GM12878 (cell line): ENCODE measurements at regions not wholly inside any gene's neighbourhood (a gene's known extent, or its start where the extent isn't known, plus 50 kb on each side); places are given as distances from the start of the nearest gene placed in this dataset.

Experiments used
- BMI1 ChIP-seq: fragments of 450-650 bp; IDR thresholded peaks from 2 replicates; pipeline ENCODE4 v1.6.1; 2016; ENCODE audit warnings: mild to moderate bottlenecking, moderate library complexity, borderline replicate concordance
- ETV6 ChIP-seq, 2 experiments: fragments of 450-650 bp in 1 of 2; IDR thresholded peaks in 1 of 2; conservative IDR thresholded peaks in 1 of 2; 2 replicates each; pipeline ENCODE4 v1.6.1; 2014; ENCODE audit warnings: antibody characterized with exemption in 1 of 2, borderline replicate concordance in 1 of 2, low read depth in 1 of 2, mild to moderate bottlenecking in 1 of 2, moderate library complexity in 1 of 2
- FOS ChIP-seq: IDR thresholded peaks from 3 replicates; pipeline ENCODE4 v1.6.1; 2011; ENCODE audit warnings: borderline replicate concordance; ENCODE audit not compliant: insufficient read length; ENCODE audit errors: extremely low read depth
- KDM1A ChIP-seq: fragments of 200-600 bp; sonication (generic); IDR thresholded peaks from 2 replicates; pipeline ENCODE4 v1.6.1; 2016; ENCODE audit warnings: borderline replicate concordance
- LARP7 ChIP-seq: fragments of 450-650 bp; IDR thresholded peaks from 2 replicates; pipeline ENCODE4 v1.6.1; 2017; ENCODE audit warnings: mild to moderate bottlenecking
- NFXL1 ChIP-seq: fragments of 450-650 bp; IDR thresholded peaks from 2 replicates; pipeline ENCODE4 v1.6.1; 2017; ENCODE audit warnings: antibody characterized with exemption, mild to moderate bottlenecking, borderline replicate concordance
- RAD51 ChIP-seq: fragments of 450-650 bp; IDR thresholded peaks from 2 replicates; pipeline ENCODE4 v1.6.1; 2016; ENCODE audit warnings: moderate library complexity, mild to moderate bottlenecking, inconsistent platforms
- RB1 ChIP-seq: fragments of 450-650 bp; formaldehyde crosslinking; IDR thresholded peaks from 2 replicates; pipeline ENCODE4 v1.6.1; 2017; ENCODE audit warnings: mild to moderate bottlenecking, borderline replicate concordance
- RBBP5 ChIP-seq: fragments of 200-600 bp; sonication (generic); conservative IDR thresholded peaks from 2 replicates; pipeline ENCODE4 v1.6.1; 2016
- STAT1 ChIP-seq: fragments of 450-650 bp; conservative IDR thresholded peaks from 2 replicates; pipeline ENCODE4 v1.6.1; 2014; ENCODE audit warnings: antibody characterized with exemption, mild to moderate bottlenecking
- YY1 ChIP-seq: IDR thresholded peaks from 2 replicates; pipeline ENCODE4 v1.6.1; 2011; ENCODE audit warnings: low read depth, mild to moderate bottlenecking, low read length
- ZNF207 ChIP-seq: fragments of 450-650 bp; IDR thresholded peaks from 2 replicates; pipeline ENCODE4 v1.6.1; 2014; ENCODE audit warnings: antibody characterized with exemption, mild to moderate bottlenecking, borderline replicate concordance
- TF ChIP-seq, protein P1 (sequence below): fragments of 150-350 bp; IDR thresholded peaks from 2 replicates; pipeline ENCODE4 v1.6.1; 2014; ENCODE audit warnings: mild to moderate bottlenecking, low read depth, low read length
- TF ChIP-seq, protein P2 (sequence below): fragments of 450-650 bp; IDR thresholded peaks from 2 replicates; pipeline ENCODE4 v1.6.1; 2016; ENCODE audit warnings: mild to moderate bottlenecking, moderate library complexity, borderline replicate concordance
- TF ChIP-seq, protein P3 (sequence below): IDR thresholded peaks from 2 replicates; pipeline ENCODE4 v1.6.1; 2011; ENCODE audit warnings: borderline replicate concordance, low read depth, mild to moderate bottlenecking, moderate library complexity, mixed read lengths, low read length; ENCODE audit not compliant: insufficient read depth; ENCODE audit errors: extremely low read length
- TF ChIP-seq, protein P4 (sequence below): fragments of 450-650 bp; conservative IDR thresholded peaks from 2 replicates; pipeline ENCODE4 v1.6.1; 2017; ENCODE audit warnings: mild to moderate bottlenecking, moderate library complexity
- TF ChIP-seq, protein P5 (sequence below): fragments of 150-350 bp; IDR thresholded peaks from 2 replicates; pipeline ENCODE4 v1.6.1; 2016; ENCODE audit warnings: low read depth, low read length

DNA sequence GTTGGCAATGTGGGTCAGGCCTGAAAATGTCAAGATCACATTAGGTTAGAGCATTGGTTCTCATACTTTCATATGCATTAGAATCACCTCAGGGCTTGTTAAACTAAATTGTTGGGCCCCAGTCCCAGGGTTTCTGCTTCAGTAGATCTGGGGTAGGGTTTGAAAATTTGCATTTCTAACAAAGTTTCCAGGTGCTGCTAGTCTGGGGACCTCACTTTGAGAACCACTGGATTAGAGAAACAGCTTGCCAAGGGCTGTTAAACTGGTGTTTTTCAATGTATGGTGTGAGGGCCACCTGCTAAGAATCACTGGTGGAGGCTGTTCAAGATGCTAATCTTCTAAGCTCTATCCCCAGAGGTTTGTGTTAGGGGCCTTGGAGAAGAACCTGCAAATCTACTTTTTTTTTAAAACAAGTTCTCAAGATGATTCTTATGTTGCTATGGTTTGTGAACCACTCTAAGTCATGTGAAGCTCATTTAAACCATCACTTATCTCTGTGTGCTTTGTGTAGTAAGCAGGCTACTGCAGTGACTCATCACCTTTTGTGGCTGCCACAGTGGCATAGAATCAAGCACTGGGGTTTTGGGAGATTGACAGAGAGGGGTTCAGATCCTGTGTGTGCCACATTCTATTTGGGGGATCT is 152.2 kb downstream of the S1PR1 start (continued):
- no peak for TF ChIP-seq RB1
- peak; percentile 17; the same call in 1 of the 2 replicates for TF ChIP-seq BMI1
- no peak for TF ChIP-seq ETV6 (conservative IDR thresholded peaks at IDR 0.05 in 1 of 2, IDR thresholded peaks at IDR 0.05 in 1 of 2; ENCODE audit: borderline replicate concordance in 1 of 2, low read depth in 1 of 2)
- TF ChIP-seq STAT1 = no peak
- TF ChIP-seq FOS = no peak
- peak; percentile 29; the same call in 1 of the 2 replicates for TF ChIP-seq YY1
- TF ChIP-seq NFXL1 = no peak
- TF ChIP-seq LARP7 = no peak
- TF ChIP-seq, protein P1, sequence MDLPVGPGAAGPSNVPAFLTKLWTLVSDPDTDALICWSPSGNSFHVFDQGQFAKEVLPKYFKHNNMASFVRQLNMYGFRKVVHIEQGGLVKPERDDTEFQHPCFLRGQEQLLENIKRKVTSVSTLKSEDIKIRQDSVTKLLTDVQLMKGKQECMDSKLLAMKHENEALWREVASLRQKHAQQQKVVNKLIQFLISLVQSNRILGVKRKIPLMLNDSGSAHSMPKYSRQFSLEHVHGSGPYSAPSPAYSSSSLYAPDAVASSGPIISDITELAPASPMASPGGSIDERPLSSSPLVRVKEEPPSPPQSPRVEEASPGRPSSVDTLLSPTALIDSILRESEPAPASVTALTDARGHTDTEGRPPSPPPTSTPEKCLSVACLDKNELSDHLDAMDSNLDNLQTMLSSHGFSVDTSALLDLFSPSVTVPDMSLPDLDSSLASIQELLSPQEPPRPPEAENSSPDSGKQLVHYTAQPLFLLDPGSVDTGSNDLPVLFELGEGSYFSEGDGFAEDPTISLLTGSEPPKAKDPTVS = no peak
- TF ChIP-seq KDM1A = no peak
- no peak for TF ChIP-seq RBBP5
- TF ChIP-seq, protein P2, sequence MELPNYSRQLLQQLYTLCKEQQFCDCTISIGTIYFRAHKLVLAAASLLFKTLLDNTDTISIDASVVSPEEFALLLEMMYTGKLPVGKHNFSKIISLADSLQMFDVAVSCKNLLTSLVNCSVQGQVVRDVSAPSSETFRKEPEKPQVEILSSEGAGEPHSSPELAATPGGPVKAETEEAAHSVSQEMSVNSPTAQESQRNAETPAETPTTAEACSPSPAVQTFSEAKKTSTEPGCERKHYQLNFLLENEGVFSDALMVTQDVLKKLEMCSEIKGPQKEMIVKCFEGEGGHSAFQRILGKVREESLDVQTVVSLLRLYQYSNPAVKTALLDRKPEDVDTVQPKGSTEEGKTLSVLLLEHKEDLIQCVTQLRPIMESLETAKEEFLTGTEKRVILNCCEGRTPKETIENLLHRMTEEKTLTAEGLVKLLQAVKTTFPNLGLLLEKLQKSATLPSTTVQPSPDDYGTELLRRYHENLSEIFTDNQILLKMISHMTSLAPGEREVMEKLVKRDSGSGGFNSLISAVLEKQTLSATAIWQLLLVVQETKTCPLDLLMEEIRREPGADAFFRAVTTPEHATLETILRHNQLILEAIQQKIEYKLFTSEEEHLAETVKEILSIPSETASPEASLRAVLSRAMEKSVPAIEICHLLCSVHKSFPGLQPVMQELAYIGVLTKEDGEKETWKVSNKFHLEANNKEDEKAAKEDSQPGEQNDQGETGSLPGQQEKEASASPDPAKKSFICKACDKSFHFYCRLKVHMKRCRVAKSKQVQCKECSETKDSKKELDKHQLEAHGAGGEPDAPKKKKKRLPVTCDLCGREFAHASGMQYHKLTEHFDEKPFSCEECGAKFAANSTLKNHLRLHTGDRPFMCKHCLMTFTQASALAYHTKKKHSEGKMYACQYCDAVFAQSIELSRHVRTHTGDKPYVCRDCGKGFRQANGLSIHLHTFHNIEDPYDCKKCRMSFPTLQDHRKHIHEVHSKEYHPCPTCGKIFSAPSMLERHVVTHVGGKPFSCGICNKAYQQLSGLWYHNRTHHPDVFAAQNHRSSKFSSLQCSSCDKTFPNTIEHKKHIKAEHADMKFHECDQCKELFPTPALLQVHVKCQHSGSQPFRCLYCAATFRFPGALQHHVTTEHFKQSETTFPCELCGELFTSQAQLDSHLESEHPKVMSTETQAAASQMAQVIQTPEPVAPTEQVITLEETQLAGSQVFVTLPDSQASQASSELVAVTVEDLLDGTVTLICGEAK = no peak
- TF ChIP-seq ZNF207 = no peak
- TF ChIP-seq RAD51 = peak; percentile 73
- TF ChIP-seq, protein P3, sequence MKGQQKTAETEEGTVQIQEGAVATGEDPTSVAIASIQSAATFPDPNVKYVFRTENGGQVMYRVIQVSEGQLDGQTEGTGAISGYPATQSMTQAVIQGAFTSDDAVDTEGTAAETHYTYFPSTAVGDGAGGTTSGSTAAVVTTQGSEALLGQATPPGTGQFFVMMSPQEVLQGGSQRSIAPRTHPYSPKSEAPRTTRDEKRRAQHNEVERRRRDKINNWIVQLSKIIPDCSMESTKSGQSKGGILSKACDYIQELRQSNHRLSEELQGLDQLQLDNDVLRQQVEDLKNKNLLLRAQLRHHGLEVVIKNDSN = no peak
- TF ChIP-seq, protein P4, sequence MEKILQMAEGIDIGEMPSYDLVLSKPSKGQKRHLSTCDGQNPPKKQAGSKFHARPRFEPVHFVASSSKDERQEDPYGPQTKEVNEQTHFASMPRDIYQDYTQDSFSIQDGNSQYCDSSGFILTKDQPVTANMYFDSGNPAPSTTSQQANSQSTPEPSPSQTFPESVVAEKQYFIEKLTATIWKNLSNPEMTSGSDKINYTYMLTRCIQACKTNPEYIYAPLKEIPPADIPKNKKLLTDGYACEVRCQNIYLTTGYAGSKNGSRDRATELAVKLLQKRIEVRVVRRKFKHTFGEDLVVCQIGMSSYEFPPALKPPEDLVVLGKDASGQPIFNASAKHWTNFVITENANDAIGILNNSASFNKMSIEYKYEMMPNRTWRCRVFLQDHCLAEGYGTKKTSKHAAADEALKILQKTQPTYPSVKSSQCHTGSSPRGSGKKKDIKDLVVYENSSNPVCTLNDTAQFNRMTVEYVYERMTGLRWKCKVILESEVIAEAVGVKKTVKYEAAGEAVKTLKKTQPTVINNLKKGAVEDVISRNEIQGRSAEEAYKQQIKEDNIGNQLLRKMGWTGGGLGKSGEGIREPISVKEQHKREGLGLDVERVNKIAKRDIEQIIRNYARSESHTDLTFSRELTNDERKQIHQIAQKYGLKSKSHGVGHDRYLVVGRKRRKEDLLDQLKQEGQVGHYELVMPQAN = no peak
- TF ChIP-seq, protein P5, sequence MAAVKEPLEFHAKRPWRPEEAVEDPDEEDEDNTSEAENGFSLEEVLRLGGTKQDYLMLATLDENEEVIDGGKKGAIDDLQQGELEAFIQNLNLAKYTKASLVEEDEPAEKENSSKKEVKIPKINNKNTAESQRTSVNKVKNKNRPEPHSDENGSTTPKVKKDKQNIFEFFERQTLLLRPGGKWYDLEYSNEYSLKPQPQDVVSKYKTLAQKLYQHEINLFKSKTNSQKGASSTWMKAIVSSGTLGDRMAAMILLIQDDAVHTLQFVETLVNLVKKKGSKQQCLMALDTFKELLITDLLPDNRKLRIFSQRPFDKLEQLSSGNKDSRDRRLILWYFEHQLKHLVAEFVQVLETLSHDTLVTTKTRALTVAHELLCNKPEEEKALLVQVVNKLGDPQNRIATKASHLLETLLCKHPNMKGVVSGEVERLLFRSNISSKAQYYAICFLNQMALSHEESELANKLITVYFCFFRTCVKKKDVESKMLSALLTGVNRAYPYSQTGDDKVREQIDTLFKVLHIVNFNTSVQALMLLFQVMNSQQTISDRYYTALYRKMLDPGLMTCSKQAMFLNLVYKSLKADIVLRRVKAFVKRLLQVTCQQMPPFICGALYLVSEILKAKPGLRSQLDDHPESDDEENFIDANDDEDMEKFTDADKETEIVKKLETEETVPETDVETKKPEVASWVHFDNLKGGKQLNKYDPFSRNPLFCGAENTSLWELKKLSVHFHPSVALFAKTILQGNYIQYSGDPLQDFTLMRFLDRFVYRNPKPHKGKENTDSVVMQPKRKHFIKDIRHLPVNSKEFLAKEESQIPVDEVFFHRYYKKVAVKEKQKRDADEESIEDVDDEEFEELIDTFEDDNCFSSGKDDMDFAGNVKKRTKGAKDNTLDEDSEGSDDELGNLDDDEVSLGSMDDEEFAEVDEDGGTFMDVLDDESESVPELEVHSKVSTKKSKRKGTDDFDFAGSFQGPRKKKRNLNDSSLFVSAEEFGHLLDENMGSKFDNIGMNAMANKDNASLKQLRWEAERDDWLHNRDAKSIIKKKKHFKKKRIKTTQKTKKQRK = no peak
